Keratinocyte (primary cell): ENCODE measurements at regions not wholly inside any gene's neighbourhood (a gene's known extent, or its start where the extent isn't known, plus 50 kb on each side); places are given as distances from the start of the nearest gene placed in this dataset.

ENCODE experiments used
- DNase-seq: peaks from one replicate; pipeline ENCODE4 v3.0.0-alpha.2; 2011; ENCODE audit warnings: low read depth, missing footprints, low spot score
- FAIRE-seq: peaks from 2 replicates; lab custom pipeline; 2011; peaks lifted over from hg19 to GRCh38; lab: Jason Lieb, UNC
- H2AFZ ChIP-seq: 2 replicates; pipeline ENCODE4 v1.6.0; 2012; ENCODE audit warnings: low read length, control low read depth, inconsistent platforms; ENCODE audit not compliant: control insufficient read depth
- H3K27ac ChIP-seq: 2 replicates; pipeline ENCODE4 v1.5.1; 2011; ENCODE audit warnings: low read length; ENCODE audit not compliant: control insufficient read depth, insufficient read depth
- H3K27me3 ChIP-seq: 3 replicates; pipeline ENCODE4 v1.6.0; 2011; ENCODE audit warnings: low read length; ENCODE audit not compliant: control insufficient read depth, insufficient read depth; ENCODE audit errors: extremely low read depth
- H3K36me3 ChIP-seq, 2 experiments: 2 replicates in 1 of 2; 3 replicates in 1 of 2; pipeline ENCODE4 v1.5.1; 2011; ENCODE audit warnings: low read length in 2 of 2, mild to moderate bottlenecking in 1 of 2; ENCODE audit not compliant: control insufficient read depth in 2 of 2, insufficient read depth in 2 of 2; ENCODE audit errors: extremely low read depth in 1 of 2
- H3K4me1 ChIP-seq: 3 replicates; pipeline ENCODE4 v1.5.1; 2011; ENCODE audit warnings: low read length; ENCODE audit not compliant: control insufficient read depth, insufficient read depth; ENCODE audit errors: extremely low read depth
- H3K4me2 ChIP-seq: 3 replicates; pipeline ENCODE4 v1.6.0; 2011; ENCODE audit warnings: low read depth, low read length; ENCODE audit not compliant: control insufficient read depth, insufficient read depth; ENCODE audit errors: extremely low read depth
- H3K4me3 ChIP-seq, 3 experiments: fragments of 200-600 bp in 1 of 3; sonication (generic) in 1 of 3; 2 replicates in 2 of 3; 3 replicates in 1 of 3; pipeline ENCODE4 v1.5.1; 2011 to 2016; ENCODE audit warnings: low read length in 3 of 3, mild to moderate bottlenecking in 3 of 3, control low read depth in 2 of 3, inconsistent platforms in 1 of 3, low read depth in 1 of 3, mixed read lengths in 1 of 3, mixed run types in 1 of 3, moderate library complexity in 1 of 3; ENCODE audit not compliant: control insufficient read depth in 2 of 3, insufficient read depth in 2 of 3; ENCODE audit errors: extremely low read depth in 1 of 3
- H3K79me2 ChIP-seq: 2 replicates; pipeline ENCODE4 v1.6.0; 2012; ENCODE audit warnings: low read length; ENCODE audit not compliant: control insufficient read depth, insufficient read depth
- H3K9ac ChIP-seq: 3 replicates; pipeline ENCODE4 v1.6.0; 2011; ENCODE audit warnings: low read length; ENCODE audit not compliant: control insufficient read depth, insufficient read depth; ENCODE audit errors: extremely low read depth
- H3K9me1 ChIP-seq: 3 replicates; pipeline ENCODE4 v1.6.0; 2011; ENCODE audit warnings: low read length; ENCODE audit not compliant: control insufficient read depth, insufficient read depth; ENCODE audit errors: extremely low read depth
- H3K9me3 ChIP-seq: 2 replicates; pipeline ENCODE4 v1.5.1; 2012; ENCODE audit warnings: low read depth, low read length; ENCODE audit not compliant: control insufficient read depth
- H4K20me1 ChIP-seq: 3 replicates; pipeline ENCODE4 v1.6.0; 2011; ENCODE audit warnings: low read length; ENCODE audit not compliant: control insufficient read depth, insufficient read depth; ENCODE audit errors: extremely low read depth
- EZH2 ChIP-seq: IDR thresholded peaks from one replicate; pipeline ENCODE4 v1.6.1; 2012; ENCODE audit warnings: inconsistent platforms, mild to moderate bottlenecking, low read length, moderate library complexity
- dilution Hi-C: fragments of 300-500 bp; cut with MboI; formaldehyde crosslinking; loops from one replicate; pipeline ENCODE4 v1.7.0; 2020; ENCODE audit warnings: low sequenced_read_pairs; ENCODE audit not compliant: extremely low pct_ligation_motif_present
- TF ChIP-seq, protein P1 (sequence below), 3 experiments: IDR thresholded peaks in 1 of 3; conservative IDR thresholded peaks in 1 of 3; optimal IDR thresholded peaks in 1 of 3; 2 replicates in 2 of 3; 3 replicates in 1 of 3; pipeline versions ENCODE3 to v1.5.1; 2011; ENCODE audit warnings: low read length in 3 of 3, mild to moderate bottlenecking in 3 of 3, moderate library complexity in 2 of 3, control low read depth in 1 of 3, inconsistent platforms in 1 of 3; ENCODE audit not compliant: insufficient read depth in 2 of 3; ENCODE audit errors: extremely low read depth in 1 of 3

DNA sequence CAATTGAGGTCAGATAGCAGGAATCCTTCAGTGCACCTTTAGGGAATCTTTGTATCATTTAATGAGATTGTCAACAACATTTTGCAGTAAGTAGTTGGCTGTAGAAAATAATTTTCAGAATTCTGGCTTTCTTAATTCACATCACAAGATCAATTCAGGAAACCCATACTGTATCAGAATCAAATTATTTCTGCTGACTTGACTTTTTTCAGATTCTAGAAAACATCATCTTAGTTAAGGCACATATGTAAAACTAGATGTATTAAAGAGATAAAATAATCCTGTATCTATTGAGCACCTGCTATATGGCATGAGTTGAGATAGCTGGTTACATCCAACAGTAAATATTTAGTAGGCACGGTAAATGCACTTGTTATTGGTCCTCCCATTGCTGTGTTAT, 791.4 kb downstream of the TDRD15 start:
- Histone ChIP-seq H3K79me2 (no peaks in the 10 kb centered on the region), H3K9ac (no peak overlapping the region), H2AFZ (no peak overlapping the region), H3K4me1 (no peaks in the 10 kb centered on the region), H3K9me1 (no peaks in the 10 kb centered on the region), H3K27ac (no peak overlapping the region), H3K36me3 (no peaks in the 10 kb centered on the region), H3K4me3 (no peak overlapping the region), H3K4me2 (no peak overlapping the region), H4K20me1 (no peaks in the 10 kb centered on the region), H3K27me3 (no peaks in the 10 kb centered on the region), H3K9me3 (peaks cover 2% of the 10 kb centered on the region)
- DNase-seq (no peak), FAIRE-seq (no peak)
- dilution Hi-C loops = no loop called here
- TF ChIP-seq, protein P1, sequence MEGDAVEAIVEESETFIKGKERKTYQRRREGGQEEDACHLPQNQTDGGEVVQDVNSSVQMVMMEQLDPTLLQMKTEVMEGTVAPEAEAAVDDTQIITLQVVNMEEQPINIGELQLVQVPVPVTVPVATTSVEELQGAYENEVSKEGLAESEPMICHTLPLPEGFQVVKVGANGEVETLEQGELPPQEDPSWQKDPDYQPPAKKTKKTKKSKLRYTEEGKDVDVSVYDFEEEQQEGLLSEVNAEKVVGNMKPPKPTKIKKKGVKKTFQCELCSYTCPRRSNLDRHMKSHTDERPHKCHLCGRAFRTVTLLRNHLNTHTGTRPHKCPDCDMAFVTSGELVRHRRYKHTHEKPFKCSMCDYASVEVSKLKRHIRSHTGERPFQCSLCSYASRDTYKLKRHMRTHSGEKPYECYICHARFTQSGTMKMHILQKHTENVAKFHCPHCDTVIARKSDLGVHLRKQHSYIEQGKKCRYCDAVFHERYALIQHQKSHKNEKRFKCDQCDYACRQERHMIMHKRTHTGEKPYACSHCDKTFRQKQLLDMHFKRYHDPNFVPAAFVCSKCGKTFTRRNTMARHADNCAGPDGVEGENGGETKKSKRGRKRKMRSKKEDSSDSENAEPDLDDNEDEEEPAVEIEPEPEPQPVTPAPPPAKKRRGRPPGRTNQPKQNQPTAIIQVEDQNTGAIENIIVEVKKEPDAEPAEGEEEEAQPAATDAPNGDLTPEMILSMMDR (optimal IDR thresholded peaks at IDR 0.05 in 1 of 3, IDR thresholded peaks at IDR 0.05 in 1 of 3, conservative IDR thresholded peaks at IDR 0.05 in 1 of 3; ENCODE audit: extremely low read depth in 1 of 3, insufficient read depth in 2 of 3, low read length in 3 of 3) = no peak
- no peak for TF ChIP-seq EZH2

DNA sequence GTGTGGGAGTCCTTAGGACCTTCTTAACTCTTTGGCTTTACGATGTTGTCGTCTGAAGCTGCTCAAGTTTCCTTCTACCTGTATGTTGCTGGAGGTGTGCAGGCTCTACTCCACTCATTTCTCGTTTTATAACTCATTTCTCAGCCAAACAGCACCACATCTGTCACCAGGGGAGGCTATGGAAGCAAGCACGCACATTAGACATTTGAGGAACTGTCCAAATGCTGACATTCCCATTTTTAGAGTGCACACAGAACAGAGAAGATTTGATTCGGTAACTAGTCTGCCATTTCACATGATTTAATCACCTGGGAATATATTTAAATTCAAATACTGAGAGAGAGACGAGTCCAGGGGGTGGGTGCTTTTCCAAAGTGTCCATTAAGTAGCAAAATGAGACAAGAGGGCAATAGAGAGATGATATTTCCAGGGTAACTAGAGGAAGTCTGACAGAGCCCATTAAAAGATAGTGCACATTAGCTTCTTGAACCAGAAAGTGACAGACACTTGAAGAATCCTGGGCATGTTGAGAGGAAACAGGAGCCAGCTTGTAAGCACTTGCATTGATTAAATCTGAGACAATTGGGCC, 793.3 kb downstream of the TDRD15 start:
- Histone ChIP-seq H3K36me3 (no peaks in the 10 kb centered on the region), H4K20me1 (no peaks in the 10 kb centered on the region), H3K4me2 (no peak overlapping the region), H3K4me1 (no peaks in the 10 kb centered on the region), H3K9me3 (no peaks in the 10 kb centered on the region), H3K79me2 (no peaks in the 10 kb centered on the region), H3K27me3 (no peaks in the 10 kb centered on the region), H3K9ac (no peak overlapping the region), H3K27ac (no peak overlapping the region), H2AFZ (no peak overlapping the region), H3K4me3 (no peak overlapping the region), H3K9me1 (no peaks in the 10 kb centered on the region)
- FAIRE-seq = no peak
- DNase-seq = no peak
- TF ChIP-seq, protein P1 (optimal IDR thresholded peaks at IDR 0.05 in 1 of 3, IDR thresholded peaks at IDR 0.05 in 1 of 3, conservative IDR thresholded peaks at IDR 0.05 in 1 of 3; ENCODE audit: extremely low read depth in 1 of 3, insufficient read depth in 2 of 3, low read length in 3 of 3) = no peak
- no peak for TF ChIP-seq EZH2
- dilution Hi-C loops = no loop called here
